ENCODE measurements at regions not wholly inside any gene's neighbourhood (a gene's known extent, or its start where the extent isn't known, plus 50 kb on each side); places are given as distances from the start of the nearest gene placed in this dataset.

- Histone ChIP-seq H3K27ac (ENCODE audit: control insufficient read depth, insufficient read depth) (no peak overlapping the region), H3K9ac (ENCODE audit: control insufficient read depth, insufficient read depth, low read length) (no peak overlapping the region), H3K4me1 (ENCODE audit: control insufficient read depth, insufficient read depth, low read length) (no peaks in the 10 kb centered on the region), H3K27me3 (replicated peaks in 1 of 2; ENCODE audit: control insufficient read depth in 2 of 2, insufficient read depth in 2 of 2, low read length in 1 of 2) (no peaks in the 10 kb centered on the region), H4K20me1 (ENCODE audit: control insufficient read depth, insufficient read depth) (no peaks in the 10 kb centered on the region), H3K36me3 (ENCODE audit: control insufficient read depth in 2 of 2, insufficient read depth in 2 of 2, low read length in 1 of 2) (no peaks in the 10 kb centered on the region), H3K4me3 (no peak overlapping the region), H3K4me2 (ENCODE audit: control insufficient read depth, insufficient read depth) (no peak overlapping the region), H3K79me2 (ENCODE audit: control insufficient read depth, insufficient read depth, low read length) (no peaks in the 10 kb centered on the region), H3K9me3 (replicated peaks; ENCODE audit: control insufficient read depth, insufficient read depth, low read length) (no peaks in the 10 kb centered on the region; the same call in 2 of the 3 replicates), H2AFZ (ENCODE audit: control insufficient read depth, low read depth, low read length) (no peak overlapping the region)
- DNase-seq (ENCODE audit: low read depth, low spot score) (no peak), FAIRE-seq (no peak), ATAC-seq (no peak)
- no peak for TF ChIP-seq YBX1 (IDR thresholded peaks at IDR 0.05)
- TF ChIP-seq E2F4 (IDR thresholded peaks at IDR 0.05; ENCODE audit: low read depth, low read length), result no peak
- no peak for TF ChIP-seq BRCA1 (IDR thresholded peaks at IDR 0.05; ENCODE audit: low read depth, low read length)
- TF ChIP-seq BHLHE40 (IDR thresholded peaks at IDR 0.05; ENCODE audit: borderline replicate concordance in 1 of 2, low read depth in 2 of 2, low read length in 1 of 2), result no peak
- no peak for TF ChIP-seq POLR2AphosphoS5 (IDR thresholded peaks at IDR 0.05; ENCODE audit: low read length)
- TF ChIP-seq MEF2B (IDR thresholded peaks at IDR 0.05; ENCODE audit: partially characterized antibody, poor library complexity, severe bottlenecking), result no peak
- TF ChIP-seq HDAC6 (IDR thresholded peaks at IDR 0.05; ENCODE audit: unreplicated experiment), result no peak
- no peak for TF ChIP-seq LARP7 (IDR thresholded peaks at IDR 0.05)
- no peak for TF ChIP-seq GABPA (IDR thresholded peaks at IDR 0.05; ENCODE audit: low read depth)
- TF ChIP-seq EGR1 (IDR thresholded peaks at IDR 0.05; ENCODE audit: borderline replicate concordance in 1 of 2, low read depth in 2 of 2, low read length in 2 of 2), result no peak
- no peak for TF ChIP-seq STAT1 (conservative IDR thresholded peaks at IDR 0.05)
- intact Hi-C loops (cut with micrococcal nuclease; ENCODE audit: unreplicated experiment), result no loop called here
- RAD21 ChIA-PET (ENCODE audit: unreplicated experiment), result no interaction called here
- SMC1A ChIA-PET (ENCODE audit: uncharacterized antibody, unreplicated experiment), result no interaction called here
- POLR2A ChIA-PET, result no interaction called here
- in situ Hi-C loops (cut with MboI), result no loop called here
- 0% methylated on average over 5 of the region's 5 CpGs for WGBS (ENCODE audit: insufficient coverage, insufficient replicate concordance, low lambda C conversion rate, missing lambda C conversion rate)
- CTCF ChIA-PET, result no interaction called here
- no TSS peak for BruUV-seq (replicated peaks)
Observed at GRCh38 chr1:30437059-30437576, 286.3 kb downstream of the MATN1 start.
